Adrenal gland (tissue), 9 donors: ENCODE measurements at regions not wholly inside any gene's neighbourhood (a gene's known extent, or its start where the extent isn't known, plus 50 kb on each side); places are given as distances from the start of the nearest gene placed in this dataset.

Source experiments
- DNase-seq, 7 donors: peaks; one replicate each; pipeline ENCODE4 v3.0.0-alpha.2; 2019 to 2020
- H3K27ac ChIP-seq, 5 donors: fragments of 200-600 bp; sonication (generic) in 4 of 5; 1 replicate in 3 of 5; 2 replicates in 2 of 5; pipeline versions ENCODE4 v1.5.1 to v1.8.0; 2016 to 2020; ENCODE audit warnings: mild to moderate bottlenecking in 1 of 5
- H3K27me3 ChIP-seq: fragments of 200-600 bp; 2 replicates; pipeline ENCODE4 v1.8.0; 2021
- H3K36me3 ChIP-seq, 2 donors: fragments of 200-600 bp; replicated peaks in 1 of 2; 1 replicate in 1 of 2; 2 replicates in 1 of 2; pipeline versions ENCODE4 v1.5.1 to v1.8.0; 2018 to 2022
- H3K4me1 ChIP-seq, 2 donors: fragments of 200-600 bp; replicated peaks in 1 of 2; 1 replicate in 1 of 2; 2 replicates in 1 of 2; pipeline versions ENCODE4 v1.5.1 to v1.8.0; 2018 to 2021
- H3K4me3 ChIP-seq, 4 donors: fragments of 200-600 bp; sonication (generic) in 3 of 4; one replicate each; pipeline ENCODE4 v1.5.1; 2016 to 2018
- H3K9me3 ChIP-seq, 3 donors: fragments of 200-600 bp; sonication (generic) in 1 of 3; replicated peaks in 1 of 3; 1 replicate in 2 of 3; 2 replicates in 1 of 3; pipeline versions ENCODE4 v1.5.1 to v1.8.0; 2016 to 2021
- CTCF ChIP-seq, 6 experiments: fragments of 450-650 bp in 4 of 6; fragments of 200-600 bp in 2 of 6; sonication (generic) in 1 of 6; IDR thresholded peaks; 1 replicate in 5 of 6; 2 replicates in 1 of 6; pipeline versions ENCODE4 v1.5.1 to v1.8.0; 2016 to 2021; ENCODE audit warnings: antibody characterized with exemption in 6 of 6, mild to moderate bottlenecking in 2 of 6, moderate library complexity in 1 of 6
- POLR2A ChIP-seq, 2 donors: fragments of 450-650 bp; IDR thresholded peaks; one replicate each; pipeline ENCODE4 v1.6.1; 2017; ENCODE audit warnings: antibody characterized with exemption in 2 of 2, mild to moderate bottlenecking in 2 of 2, moderate library complexity in 1 of 2
- WGBS, 4 donors: extraction: QIAGEN DNeasy Blood & Tissue Kit in 2 of 4; methylation state at CpG; one replicate each; pipeline versions ENCODE4 v1.1.5 to v1.1.7; 2013 to 2017; 5-methylcytosine and 5-hydroxymethylcytosine counted together
- intact Hi-C, 2 donors: fragments of 100-400 bp; cut with DNase I; formaldehyde crosslinking; loops; one replicate each; pipeline versions ENCODE4 v1.14.1 to v1.15.0; 2022 to 2023
- donor health status: healthy with polysubstance abuse.
- donor health status: Bipolar disorder and iron deficiency.
- donor health status: DM: yes; HTN: yes; CAD: no.
- donor health status: DM: no; HTN: no; CAD: no.
- donor health status: DM: no; HTN: no; CAD: no.

GRCh38 chr5:105462377-105462776 is 1899.8 kb upstream of the NUDT12 start:
- H3K27me3 ChIP-seq, result no peaks in the 10 kb centered on the region
- 78 to 90% (median 86%) methylated on average over 3 of the region's 3 CpGs for WGBS, 4 donors
- DNase-seq, result no peak
- TF ChIP-seq POLR2A (IDR thresholded peaks at IDR 0.05) (no peak), CTCF (IDR thresholded peaks at IDR 0.05) (no peak)
- H3K4me3 ChIP-seq, result no peak overlapping the region
- no peak overlapping the region for H3K27ac ChIP-seq
- H3K36me3 ChIP-seq, result no peaks in the 10 kb centered on the region
- no peaks in the 10 kb centered on the region for H3K4me1 ChIP-seq
- intact Hi-C loops, result no loop called here
- H3K9me3 ChIP-seq, result no peaks in the 10 kb centered on the region

- no peaks in the 10 kb centered on the region for H3K4me1 ChIP-seq
- no peak overlapping the region for H3K4me3 ChIP-seq
- H3K27ac ChIP-seq, result no peak overlapping the region
- no peaks in the 10 kb centered on the region for H3K9me3 ChIP-seq
- no peak for DNase-seq
- H3K27me3 ChIP-seq, result no peaks in the 10 kb centered on the region
- TF ChIP-seq POLR2A (IDR thresholded peaks at IDR 0.05) (no peak), CTCF (IDR thresholded peaks at IDR 0.05) (no peak)
- no peaks in the 10 kb centered on the region for H3K36me3 ChIP-seq
- intact Hi-C loops, result no loop called here
- WGBS, 4 donors, result 88 to 94% (median 91%) methylated on average over 4 of the region's 4 CpGs
These were observed 1898.1 kb upstream of the NUDT12 start for GRCh38 chr5:105460721-105461120.

- no peak overlapping the region for H3K27ac ChIP-seq
- no peaks in the 10 kb centered on the region for H3K27me3 ChIP-seq
- H3K4me1 ChIP-seq, result no peaks in the 10 kb centered on the region
- TF ChIP-seq POLR2A (IDR thresholded peaks at IDR 0.05), result no peak
- no peak for TF ChIP-seq CTCF (IDR thresholded peaks at IDR 0.05)
- H3K36me3 ChIP-seq, result no peaks in the 10 kb centered on the region
- H3K9me3 ChIP-seq, result no peaks in the 10 kb centered on the region
- no peak overlapping the region for H3K4me3 ChIP-seq
- intact Hi-C loops, result no loop called here
- no peak for DNase-seq
- 68 to 82% (median 77%) methylated on average over 3 of the region's 3 CpGs for whole genome bisulfite sequencing, 4 donors
These were observed 1890.7 kb upstream of the NUDT12 start for GRCh38 chr5:105453216-105453807.

GRCh38 chr5:105448271-105448670 is 1885.7 kb upstream of the NUDT12 start:
- no peak for DNase-seq
- Histone ChIP-seq H3K4me3 (no peak overlapping the region), H3K9me3 (no peaks in the 10 kb centered on the region), H3K27me3 (no peaks in the 10 kb centered on the region), H3K36me3 (no peaks in the 10 kb centered on the region), H3K27ac (no peak overlapping the region), H3K4me1 (no peaks in the 10 kb centered on the region)
- 60 to 66% (median 63%) methylated on average over 3 of the region's 3 CpGs for WGBS, 4 donors
- no peak for TF ChIP-seq CTCF (IDR thresholded peaks at IDR 0.05)
- no peak for TF ChIP-seq POLR2A (IDR thresholded peaks at IDR 0.05)
- intact Hi-C loops, result no loop called here
